ENCODE measurements at regions not wholly inside any gene's neighbourhood (a gene's known extent, or its start where the extent isn't known, plus 50 kb on each side); places are given as distances from the start of the nearest gene placed in this dataset.
"Not testable (repeated sequence)": the region's sequence is repeated elsewhere in the genome, so short reads cannot be mapped to it uniquely, and the experiment has no call there.

DNA sequence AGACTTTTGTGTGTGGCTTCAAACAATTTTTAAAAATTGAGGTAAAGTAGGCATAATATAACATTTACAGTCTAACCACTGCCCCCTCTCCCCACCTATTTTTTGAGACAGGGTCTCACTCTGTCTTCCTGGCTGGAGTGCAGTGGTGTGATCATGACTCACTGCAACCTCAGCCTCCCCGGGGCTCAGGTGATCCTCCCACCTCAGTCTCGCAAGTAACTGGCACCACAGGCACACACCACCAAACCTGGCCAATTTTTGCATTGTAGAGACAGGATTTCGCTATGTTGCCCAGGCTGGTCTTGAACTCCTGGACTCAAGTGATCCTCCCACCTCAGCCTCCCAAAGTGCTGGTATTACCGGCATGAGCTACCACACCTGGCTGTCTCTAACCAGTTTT lies 161.8 kb downstream of the GOSR1 start:
- DNase-seq (ENCODE audit: low read depth in 2 of 2): not testable (repeated sequence)

DNA sequence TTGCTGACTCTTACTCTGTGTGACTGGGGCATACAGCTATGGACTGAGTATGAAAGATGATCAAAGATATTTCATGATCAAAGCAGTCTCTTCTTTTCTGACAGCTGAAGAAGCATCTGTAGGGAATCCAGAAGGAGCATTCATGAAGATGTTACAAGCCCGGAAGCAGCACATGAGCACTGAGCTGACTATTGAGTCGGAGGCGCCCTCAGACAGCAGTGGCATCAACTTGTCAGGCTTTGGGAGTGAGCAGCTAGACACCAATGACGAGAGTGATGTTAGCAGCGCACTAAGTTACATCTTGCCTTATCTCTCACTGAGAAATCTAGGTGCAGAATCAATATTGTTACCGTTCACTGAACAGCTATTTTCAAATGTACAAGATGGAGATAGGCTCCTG lies 154.4 kb downstream of the GOSR1 start:
- not testable (repeated sequence) for DNase-seq (ENCODE audit: low read depth in 2 of 2)

DNA sequence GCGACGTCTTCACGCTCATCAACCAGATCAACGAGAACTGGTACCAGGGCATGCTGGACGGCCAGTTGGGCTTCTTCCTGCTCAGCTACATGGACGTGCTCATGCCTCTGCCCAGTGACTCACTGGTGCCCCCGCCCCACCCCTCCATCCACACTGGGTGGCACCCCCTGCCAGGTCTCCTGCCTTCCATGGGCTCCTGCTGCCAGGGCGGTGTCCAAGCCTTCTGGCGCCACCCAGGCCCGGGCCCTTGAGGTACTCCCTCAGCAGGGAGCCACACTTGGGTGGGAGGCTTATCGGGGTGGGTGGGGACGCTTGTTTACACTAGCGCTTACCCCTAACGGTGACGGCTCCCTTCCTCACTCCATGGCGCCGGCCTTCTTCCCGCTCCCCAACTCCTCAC lies 148.2 kb downstream of the GOSR1 start:
- not testable (repeated sequence) for DNase-seq (ENCODE audit: low read depth in 2 of 2)

DNA sequence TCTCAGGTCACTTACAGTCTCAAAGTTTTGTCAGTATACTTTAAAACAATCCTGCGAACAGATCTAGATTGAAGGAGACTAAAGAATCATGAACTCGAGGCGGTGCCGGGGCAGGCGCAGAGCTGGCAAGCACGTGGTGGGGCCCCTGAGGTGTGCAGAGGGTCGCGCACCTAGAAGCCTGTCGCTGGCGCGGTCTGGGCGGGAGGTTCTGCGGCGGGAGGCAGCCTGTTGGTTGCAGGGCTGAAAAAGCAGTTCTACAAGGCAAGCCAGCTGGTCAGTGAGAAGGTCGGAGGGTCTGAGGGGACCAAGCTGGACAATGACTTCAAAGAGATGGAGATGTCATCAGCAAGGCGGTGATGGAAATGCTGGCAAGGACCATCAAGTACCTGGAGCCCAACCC lies 147.0 kb downstream of the GOSR1 start:
- not testable (repeated sequence) for DNase-seq (ENCODE audit: low read depth in 2 of 2)

DNA sequence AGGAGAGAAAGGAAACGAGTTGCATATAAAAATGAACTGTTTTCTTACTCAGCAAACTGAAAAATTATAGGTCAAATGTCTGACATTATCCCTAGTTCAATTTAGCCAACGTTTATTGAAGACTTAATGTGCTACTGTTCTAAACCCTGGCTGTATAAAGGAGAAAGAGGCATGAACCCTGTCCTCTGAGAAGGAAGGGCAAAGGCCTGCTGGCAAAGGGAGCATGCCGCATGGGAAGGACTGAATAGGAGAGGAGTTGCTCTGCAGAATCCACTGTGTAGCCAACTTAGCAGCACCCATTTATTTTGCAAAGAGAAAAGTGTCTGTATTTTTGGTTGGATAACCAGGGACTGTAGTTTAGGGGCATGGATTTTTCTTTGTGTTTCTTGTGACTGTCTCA lies 132.5 kb downstream of the GOSR1 start:
- DNase-seq (ENCODE audit: low read depth in 2 of 2): not testable (repeated sequence)

DNA sequence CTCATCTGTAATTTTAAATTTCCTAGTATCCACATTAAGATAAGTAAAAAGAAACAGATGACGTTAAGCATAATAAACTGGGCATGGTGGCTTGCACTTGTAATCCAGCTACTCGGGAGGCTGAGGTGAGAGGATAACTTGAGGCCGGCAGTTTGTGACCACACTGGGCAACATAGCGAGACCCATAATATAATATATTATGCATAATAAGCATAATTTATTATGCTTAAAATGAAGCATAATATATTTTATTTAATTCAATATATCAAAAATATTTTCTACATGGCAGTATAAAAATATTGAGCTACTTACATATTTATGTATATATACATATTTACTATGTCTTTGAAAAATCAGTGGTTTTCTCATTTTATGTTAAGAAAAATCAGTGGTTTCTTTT lies 128.3 kb downstream of the GOSR1 start:
- no peak for DNase-seq (ENCODE audit: low read depth in 2 of 2)

DNA sequence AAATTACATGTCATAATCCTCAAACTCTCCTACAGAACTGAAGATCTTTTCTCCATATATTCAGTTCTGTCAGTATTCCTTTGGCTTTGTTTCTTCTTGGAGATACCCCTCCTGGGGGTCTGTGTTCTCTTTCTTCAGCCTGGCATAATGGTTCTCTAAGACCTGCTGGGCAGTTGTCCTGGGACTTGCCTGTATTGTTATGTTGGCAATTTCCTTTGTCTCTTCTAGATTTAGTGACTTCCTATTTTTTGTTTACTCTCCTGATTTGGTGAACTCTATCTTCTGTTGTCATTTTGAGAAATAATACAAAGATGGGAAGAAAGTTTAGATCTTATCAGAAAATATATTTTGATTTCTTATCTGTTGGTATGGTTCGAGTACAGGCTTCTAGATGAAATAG lies 127.8 kb downstream of the GOSR1 start:
- DNase-seq (ENCODE audit: low read depth in 2 of 2): no peak

DNA sequence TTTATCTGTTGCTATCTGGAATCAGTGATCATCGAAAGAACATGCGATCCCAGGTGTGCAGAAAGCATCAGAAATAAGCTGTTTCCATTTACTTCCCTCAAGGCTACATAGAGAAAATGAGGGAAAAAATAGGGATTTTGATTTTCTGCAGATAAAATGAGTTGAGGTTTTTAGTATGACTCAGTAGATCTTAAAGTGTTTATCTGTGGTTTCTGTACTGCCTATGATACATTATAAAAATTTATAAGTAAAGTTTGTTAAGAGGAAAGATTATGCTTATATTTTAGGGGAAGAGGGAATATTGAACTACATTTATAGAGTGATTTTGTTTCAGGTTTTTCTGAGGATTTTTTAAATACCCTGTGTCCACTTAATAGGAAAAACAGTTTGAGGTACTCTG lies 125.2 kb downstream of the GOSR1 start:
- DNase-seq (ENCODE audit: low read depth in 2 of 2): not testable (repeated sequence)

DNA sequence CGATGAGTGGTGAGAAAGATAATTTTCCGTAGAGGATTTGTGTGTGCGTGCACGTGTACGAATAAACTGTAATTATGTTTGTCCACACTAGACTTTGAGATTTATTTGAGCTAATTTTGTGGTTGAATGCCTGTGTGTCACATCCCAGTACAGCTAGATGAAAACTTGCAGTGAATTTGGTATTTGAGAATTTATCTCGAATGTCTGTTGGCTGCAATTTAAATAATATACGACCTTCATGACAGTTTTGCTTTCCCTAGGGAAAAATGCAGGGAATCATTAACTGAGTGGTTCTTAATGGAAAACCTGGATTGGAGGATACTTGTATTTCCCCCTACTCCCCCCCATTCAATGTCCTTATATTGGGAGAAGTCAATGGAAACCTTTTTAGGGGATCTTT lies 124.8 kb downstream of the GOSR1 start:
- DNase-seq (ENCODE audit: low read depth in 2 of 2): not testable (repeated sequence)

DNA sequence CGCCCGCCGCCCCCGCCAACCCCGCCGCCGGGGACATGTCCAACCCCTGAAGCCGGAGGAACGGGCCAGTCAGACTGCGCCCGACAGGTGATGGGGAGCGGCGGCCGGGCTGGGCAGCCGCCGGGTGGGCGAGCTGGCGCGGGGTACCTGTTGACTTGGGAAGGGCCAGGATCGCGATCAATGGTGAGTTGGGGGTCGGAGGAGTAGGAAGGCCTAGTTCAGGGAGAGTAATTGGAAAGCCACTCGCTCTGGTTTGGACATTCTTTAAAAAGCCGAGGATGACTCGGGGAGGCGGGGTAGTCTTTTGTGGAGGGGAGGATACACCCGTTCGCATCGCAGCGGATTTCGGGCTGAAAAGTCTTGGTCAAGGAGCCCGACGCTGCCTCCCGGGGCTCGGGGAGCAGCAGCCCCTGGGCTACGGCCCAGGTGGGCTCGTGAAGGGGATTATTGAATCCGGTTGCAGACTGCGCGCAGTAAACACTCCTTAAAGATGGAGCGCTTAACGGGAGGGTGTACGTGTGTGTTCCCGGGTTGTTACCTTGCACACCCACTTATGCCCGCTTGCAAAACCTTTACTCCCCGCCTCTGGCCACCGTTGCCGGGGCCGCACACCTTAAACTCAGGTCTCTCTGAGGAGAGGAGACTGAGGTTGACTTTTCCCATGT lies 123.8 kb downstream of the GOSR1 start:
- no peak for DNase-seq (ENCODE audit: low read depth in 2 of 2)

DNA sequence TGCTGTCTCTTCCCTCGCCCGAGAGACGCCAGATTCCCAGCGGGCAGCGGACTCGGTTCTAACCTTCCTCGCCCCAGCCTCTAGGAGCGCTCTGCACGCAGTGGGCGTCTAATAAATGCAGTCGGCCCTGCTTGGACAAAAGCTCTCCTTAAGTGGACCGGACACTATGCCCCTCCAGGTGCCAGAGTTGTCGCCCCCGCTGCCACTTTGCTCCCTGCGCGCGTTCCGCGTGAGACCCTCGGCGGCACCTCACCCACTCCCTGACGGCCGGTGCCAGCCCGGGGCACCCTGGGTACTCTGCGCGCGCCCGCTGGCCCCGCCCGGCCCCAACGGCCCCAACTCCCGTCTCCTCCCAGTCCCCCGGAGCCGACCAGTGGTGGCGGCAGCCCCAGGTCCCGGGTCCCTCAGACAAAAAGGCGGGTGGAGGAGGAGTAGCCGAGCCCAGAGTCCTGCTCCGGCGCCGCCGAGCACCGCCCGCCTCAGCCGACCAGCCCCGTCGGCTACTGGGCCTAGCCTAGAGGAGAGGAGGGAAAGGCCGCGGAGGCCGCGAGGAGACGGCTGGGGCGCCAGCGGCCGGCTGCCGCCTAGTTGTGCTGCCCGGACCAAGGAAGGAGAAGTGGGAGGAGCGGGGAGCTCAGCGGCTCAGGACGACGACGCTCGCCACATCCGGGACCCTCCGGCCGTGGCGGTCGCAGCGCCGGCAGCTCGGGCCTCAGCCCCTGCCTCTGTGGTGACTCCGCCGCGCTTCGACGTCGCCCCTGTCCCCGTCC lies 123.0 kb downstream of the GOSR1 start:
- DNase-seq (ENCODE audit: low read depth in 2 of 2): peak; percentile 56 to 65

DNA sequence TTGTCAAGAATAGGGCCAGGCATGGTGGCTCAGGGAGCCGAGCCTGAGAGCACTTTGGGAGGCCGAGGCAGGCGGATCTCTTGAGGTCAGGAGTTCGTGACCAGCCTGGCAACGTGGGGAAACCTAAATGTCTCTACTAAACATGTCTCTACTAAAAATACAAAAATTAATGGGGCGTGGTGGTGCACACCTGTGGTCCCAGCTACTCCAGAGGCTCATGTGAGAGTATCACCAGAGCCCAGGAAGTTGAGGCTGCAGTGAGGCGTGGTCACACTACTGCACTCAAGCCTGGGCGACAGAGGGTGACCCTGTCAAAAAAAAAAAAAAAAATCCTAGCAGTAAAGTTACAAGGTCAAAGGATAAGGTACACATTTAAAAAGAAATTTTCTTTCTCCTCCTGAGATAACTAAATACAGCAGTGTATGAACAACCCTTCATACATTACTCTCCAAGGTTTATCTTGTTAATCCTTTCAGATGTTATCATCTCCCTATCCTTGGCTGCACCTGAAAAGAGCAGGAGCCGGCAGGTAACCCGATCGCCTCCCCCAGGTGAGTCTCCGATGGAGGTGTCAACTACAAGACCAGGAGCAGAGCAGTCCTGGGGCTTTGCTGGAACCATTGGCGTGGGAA lies 122.3 kb downstream of the GOSR1 start:
- no peak for DNase-seq (ENCODE audit: low read depth in 2 of 2)

DNA sequence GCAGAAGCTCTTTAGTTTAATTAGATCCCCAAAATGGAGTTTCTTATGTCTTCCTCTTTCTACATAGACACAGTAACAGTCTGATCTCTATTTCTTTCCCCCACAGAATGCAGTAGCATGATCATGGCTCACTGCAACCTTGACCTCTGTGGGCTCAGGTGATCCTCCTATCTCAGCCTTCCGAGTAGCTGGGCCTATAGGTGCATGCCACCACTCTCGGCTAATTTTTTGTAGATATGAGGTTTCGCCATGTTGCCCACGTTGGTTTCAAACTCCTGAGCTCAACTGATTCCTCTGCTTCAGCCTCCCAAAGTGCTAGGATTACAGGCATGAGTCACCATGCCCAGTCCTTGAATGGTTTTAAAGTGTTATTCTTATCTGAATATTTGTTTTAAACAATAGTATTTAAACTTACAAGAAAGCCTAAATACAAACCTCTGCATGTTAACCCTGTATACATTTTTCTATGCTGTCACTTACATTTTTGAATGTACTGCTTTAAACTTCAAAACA lies 120.6 kb downstream of the GOSR1 start:
- no peak for DNase-seq (ENCODE audit: low read depth in 2 of 2)

DNA sequence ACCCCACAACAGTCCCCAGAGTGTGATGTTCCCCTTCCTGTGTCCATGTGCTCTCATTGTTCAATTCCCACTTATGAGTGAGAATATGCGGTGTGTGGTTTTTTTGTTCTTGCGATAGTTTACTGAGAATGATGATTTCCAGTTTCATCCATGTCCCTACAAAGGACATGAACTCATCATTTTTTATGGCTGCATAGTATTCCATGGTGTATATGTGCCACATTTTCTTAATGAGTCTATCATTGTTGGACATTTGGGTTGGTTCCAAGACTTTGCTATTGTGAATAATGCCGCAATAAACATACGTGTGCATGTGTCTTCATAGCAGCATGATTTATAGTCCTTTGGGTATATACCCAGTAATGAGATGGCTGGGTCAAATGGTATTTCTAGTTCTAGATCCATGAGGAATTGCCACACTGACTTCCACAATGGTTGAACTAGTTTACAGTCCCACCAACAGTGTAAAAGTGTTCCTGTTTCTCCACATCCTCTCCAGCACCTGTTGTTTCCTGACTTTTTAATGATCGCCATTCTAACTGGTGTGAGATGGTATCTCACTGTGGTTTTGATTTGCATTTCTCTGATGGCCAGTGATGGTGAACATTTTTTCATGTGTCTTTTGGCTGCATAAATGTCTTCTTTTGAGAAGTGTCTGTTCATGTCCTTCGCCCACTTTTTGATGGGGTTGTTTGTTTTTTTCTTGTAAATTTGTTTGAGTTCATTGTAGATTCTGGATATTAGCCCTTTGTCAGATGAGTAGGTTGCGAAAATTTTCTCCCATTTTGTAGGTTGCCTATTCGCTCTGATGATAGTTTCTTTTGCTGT lies 120.0 kb downstream of the GOSR1 start:
- DNase-seq (ENCODE audit: low read depth in 2 of 2): not testable (repeated sequence)

DNA sequence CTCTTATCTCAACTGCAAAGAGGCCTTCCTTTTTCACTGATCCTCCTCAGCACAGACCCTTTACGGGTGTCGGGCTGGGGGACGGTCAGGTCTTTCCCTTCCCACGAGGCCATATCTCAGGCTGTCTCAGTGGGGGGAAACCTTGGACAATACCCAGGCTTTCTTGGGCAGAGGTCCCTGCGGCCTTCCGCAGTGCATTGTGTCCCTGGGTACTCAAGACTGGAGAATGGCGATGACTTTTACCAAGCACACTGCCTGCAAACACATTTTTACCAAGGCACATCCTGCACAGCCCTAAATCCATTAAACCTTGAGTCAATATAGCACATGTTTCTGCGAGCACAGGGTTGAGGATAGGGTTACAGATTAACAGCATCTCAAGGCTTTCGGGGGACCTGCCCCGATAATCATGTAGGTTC lies 117.8 kb downstream of the GOSR1 start:
- not testable (repeated sequence) for DNase-seq (ENCODE audit: low read depth in 2 of 2)

DNA sequence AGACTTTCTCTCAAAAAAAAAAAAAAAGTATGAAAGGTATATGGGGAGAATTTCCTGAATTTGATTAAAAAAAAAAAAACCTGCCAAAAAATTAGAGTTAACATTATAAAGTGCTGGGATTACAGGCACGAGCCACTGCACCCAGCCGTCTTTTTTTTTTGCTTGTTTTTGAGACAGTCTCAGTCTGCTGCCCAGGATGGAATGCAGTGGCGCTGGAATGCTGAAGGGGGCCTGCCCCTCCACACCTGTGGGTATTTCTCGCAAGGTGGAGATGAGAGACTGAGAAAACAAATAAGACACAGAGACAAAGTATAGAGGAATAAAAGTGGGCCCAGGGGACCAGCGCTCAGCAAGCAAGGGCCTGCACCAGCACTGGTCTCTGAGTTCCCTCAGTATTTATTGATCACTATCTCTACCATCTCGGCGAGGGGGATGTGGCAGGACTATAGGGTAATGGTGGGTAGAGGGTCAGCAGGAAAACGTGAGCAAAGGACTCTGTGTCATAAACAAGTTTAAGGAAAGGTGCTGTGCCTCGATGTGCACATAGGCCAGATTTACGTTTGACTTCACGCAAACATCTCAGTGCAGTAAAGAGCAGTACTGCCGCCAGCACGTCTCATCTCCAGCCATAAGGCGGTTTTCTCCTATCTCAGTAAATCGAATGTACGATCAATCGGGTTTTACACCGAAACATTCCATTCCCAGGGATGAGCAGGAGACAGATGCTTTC lies 117.2 kb downstream of the GOSR1 start:
- DNase-seq (ENCODE audit: low read depth in 2 of 2): no peak

DNA sequence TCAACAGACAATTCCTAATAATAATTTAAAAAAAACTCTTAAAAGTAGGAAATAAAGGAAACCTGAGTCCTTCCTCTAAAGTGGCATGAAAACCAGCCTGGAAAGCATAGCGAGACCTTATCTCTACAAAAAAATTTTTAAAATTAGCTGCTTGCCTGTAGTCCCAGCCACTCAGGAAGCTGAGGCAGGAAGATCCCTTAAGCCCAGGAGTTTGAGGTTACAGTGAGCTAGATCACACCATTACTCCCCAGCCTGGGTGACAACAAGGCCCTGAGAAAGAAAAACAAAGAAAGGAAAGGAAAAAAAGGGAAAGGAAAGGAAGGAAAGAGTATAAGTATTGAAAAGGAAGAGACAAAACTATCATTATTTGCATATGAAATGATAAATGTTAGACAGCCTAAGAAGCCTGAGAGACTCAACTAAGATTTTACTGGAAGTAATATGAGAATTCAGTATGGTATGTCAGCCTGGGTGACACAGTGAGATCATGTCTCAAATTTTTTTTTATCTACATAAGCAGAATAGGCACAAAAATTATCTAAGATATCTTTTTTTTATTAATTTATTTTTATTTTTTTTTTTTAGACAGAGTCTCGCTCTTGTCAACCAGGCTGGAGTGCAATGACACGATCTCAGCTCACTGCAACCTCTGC lies 113.0 kb downstream of the GOSR1 start:
- DNase-seq (ENCODE audit: low read depth in 2 of 2): no peak

DNA sequence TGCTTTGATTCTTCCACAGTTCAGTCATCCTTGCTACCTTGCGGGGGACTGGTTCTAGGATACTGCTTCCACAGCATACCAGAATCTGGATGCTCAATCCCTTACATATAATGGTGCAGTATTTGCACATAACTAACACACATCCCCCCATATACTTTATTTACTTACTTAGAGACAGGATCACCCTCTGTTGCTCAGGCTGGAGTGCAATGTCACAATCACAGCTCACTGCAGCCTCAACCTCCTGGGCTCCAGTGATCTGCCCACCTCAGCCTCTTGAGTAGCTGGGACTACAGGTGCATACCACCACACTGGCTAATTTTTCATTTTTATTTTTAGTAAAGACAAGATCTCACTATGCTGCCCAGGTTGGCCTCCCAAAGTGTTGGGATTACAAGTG lies 112.2 kb downstream of the GOSR1 start:
- no peak for DNase-seq (ENCODE audit: low read depth in 2 of 2)

DNA sequence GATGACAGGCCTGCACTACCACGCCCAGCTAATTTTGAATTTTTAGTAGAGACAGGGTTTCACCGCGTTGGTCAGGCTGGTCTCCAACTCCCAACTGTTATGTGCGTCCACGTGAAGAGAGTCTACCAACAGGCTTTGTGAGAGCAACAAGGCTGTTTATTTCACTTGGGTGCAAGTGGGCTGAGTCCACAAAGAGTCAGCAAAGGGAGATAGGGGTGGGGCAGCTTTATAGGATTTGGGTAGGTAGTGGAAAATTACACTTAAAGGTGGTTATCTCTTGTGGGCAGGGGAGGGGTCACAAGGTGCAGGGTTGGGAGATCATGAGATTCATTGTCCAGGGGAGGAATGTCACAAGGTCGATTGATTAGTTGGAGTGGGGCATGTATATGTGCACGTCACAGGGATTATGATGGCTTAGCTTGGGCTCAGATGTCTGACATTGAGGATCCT lies 111.6 kb downstream of the GOSR1 start:
- no peak for DNase-seq (ENCODE audit: low read depth in 2 of 2)

DNA sequence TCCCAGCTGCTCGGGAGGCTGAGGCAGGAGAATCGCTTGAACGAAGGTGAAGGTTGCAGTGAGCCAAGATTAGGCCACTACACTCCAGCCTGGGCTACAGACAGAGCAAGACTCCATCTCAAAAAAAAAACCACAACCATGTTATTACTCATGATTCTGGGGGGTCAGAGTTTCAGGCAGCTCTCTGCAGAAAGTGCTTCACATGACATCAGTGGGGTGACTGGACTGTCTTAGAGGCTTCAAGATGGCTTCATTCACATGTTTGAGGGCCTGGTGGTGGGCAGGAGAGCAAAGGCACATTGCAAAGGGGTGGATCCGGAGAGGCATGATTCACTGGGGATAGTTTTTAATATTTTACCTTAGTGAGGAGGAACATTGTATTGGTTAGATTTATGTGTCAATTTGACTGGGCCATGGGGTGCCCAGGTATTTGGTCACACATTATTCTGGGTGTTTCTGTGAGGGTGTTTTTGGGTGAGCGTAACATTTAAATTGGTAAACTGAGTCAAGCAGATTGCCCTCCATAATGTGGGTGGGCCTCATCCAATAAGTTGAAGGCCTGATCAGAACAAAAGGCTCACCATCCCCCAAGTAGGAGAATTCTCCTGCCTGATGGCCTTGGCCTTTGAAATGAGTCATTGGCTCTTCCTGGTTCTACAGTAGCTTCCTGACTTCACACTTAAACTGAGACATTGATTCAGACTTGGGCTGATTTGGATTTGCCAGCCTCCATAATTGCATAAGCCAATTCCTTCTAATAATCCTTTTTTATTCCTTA lies 109.8 kb downstream of the GOSR1 start:
- DNase-seq (ENCODE audit: low read depth in 2 of 2): no peak
